NCI-H2171 (cell line): ENCODE measurements at regions not wholly inside any gene's neighbourhood (a gene's known extent, or its start where the extent isn't known, plus 50 kb on each side); places are given as distances from the start of the nearest gene placed in this dataset.
"Not testable (repeated sequence)": the region's sequence is repeated elsewhere in the genome, so short reads cannot be mapped to it uniquely, and the experiment has no call there.

ENCODE experiments used
- DNase-seq: peaks from one replicate; lab custom pipeline; 2025; lab: John Stamatoyannopoulos, UW

DNA sequence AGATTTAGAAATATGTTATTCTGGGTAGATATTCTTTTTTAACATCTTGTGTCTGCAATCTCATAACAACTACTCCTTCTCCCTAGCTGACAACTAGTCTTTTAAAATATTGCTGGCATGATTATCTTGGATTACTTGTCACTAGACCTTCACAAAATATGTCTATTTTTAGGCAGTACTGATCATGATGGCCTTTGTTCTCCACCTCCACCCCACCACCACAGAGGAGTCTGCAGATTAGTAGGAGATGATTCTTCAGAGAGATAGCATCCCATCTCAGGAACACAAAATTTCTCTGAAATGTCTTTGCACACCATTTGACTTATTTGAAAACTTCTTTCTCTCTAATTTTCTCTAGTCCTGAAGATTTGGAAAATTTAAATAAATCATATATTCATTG is 338.1 kb upstream of the SPHKAP start:
- DNase-seq, result no peak

DNA sequence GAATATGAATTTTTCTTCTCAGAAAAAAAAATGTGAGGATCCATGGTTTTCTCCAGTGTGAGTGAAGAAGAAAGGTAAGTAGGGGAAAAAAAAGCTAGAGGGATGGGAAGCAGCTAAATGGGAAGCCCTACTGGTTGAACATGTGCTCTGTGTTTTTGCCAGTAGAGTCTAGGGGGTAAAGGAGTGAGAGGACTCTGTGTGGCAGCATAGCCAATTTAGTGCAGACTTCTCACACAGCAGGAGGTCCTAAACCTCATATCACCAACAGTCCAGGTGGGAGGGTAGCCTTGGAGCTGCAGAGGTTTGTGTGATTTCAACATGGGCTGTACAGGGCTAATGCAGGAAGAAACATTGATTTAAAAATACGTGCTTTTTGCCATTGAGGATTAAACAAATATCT is 334.5 kb upstream of the SPHKAP start:
- DNase-seq, result no peak

GRCh38 chr2:228513480-228513879 is 332.0 kb upstream of the SPHKAP start:
- DNase-seq, result not testable (repeated sequence)

- DNase-seq, result no peak
Measured at GRCh38 chr2:228509021-228509420, 327.5 kb upstream of the SPHKAP start.

- no peak for DNase-seq
Measured at GRCh38 chr2:228507870-228508269, 326.4 kb upstream of the SPHKAP start.

DNA sequence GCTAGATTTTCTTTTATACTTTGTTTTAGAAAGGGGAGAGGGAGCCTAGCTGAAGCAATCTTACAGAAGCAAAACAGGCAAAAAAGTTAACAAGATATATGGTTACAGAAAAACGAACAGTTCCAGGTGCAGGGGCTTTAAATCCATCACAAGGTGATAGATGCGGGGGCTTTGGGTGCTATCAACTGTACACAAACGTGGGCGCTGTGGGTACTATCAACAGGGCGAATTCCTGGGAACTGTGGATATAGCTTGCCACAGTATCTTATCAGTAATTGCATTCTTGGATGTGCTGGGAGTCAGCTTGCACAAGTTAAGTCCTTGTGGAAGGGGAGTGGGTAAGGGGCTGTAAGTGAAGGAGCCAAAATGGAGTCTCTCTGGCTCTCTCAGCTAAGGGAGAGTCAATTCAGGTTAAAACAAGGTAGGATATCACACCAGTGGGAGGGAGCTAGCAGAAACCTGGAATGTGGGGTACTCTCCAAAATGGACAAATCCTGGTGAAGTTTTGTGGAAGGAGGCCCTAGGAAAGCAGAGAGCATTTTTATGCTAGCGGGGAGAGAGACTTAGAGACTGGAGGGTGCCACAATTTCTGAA is 325.8 kb upstream of the SPHKAP start:
- DNase-seq, result no peak

DNA sequence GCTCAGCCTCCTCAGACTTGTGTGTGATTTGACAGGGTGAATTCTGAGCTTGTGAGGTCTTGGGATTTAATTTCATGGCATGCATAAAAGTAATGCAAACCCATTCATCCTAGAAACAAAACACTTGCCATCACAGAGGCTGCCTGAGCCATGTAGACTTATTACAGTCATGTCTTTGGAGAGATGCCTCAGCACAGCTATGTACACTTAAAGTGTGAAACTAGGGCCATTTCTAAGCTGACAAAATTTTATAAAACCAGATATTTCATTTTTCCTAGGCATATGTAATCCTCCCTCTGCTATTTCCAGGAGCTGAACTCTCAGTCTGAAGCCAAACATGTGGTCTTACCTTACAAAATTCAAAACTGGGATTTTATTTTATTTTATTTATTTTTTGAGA is 322.2 kb upstream of the SPHKAP start:
- no peak for DNase-seq

DNA sequence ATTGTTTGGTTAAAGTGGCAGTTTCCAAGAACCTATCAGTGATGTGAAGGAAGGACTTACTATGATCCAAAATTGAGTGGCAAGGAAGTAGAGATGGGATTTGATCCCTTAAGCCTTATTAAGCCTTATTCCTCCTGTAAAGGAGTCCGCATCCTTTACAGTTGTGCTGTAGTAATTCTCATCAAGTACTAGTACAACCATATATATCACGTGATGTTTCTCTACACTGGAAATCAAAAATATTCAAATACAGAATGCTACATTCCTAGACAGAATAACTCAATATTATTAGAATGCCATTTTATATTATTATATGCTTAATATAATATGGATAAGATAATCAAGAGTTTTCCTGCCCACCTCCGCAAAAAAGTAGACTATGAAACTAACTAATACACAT is 312.4 kb upstream of the SPHKAP start:
- no peak for DNase-seq

GRCh38 chr2:228479014-228479413 is 297.5 kb upstream of the SPHKAP start:
- no peak for DNase-seq

GRCh38 chr2:228474466-228474865 is 293.0 kb upstream of the SPHKAP start:
- DNase-seq, result no peak

DNA sequence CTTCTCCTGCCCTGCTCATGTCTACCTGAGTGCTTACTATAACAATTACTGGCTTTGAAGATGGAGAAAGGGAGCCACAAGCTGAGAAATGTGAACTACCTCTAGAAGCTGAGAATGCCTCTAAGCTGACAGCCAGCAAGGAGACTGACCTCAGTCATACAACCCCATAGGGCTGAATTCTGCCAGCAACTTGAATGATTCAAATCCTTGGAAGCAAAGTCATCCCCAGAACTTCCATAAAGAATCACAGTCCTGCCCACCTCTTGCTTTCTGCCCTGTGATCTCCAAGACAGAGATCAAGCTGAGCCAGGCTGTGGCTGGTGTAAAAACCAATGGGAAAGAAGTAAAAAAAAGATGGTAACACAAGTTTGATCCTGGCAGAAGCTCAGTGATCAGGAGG is 288.2 kb upstream of the SPHKAP start:
- DNase-seq, result no peak

- no peak for DNase-seq
Measured at GRCh38 chr2:228466851-228467250, 285.4 kb upstream of the SPHKAP start.

DNA sequence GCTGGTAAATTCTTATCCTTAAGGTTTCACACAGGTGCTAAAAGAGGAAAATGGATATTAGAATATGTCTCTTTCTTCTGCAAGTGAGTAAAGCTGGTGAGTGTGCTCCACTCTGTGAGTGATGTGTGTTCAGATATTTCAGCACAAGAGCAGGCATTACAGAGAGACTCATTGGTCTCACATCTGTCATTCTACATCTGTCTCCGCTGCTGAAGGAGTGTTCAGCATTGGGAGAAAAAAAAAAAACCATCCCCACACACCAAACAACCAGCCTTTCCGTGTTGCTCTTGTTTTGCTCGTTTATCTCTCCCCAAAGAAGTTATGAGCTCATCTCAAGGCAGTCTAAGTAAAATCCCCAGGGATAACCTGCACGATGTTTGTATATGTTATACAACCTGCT is 283.9 kb upstream of the SPHKAP start:
- DNase-seq, result no peak

DNA sequence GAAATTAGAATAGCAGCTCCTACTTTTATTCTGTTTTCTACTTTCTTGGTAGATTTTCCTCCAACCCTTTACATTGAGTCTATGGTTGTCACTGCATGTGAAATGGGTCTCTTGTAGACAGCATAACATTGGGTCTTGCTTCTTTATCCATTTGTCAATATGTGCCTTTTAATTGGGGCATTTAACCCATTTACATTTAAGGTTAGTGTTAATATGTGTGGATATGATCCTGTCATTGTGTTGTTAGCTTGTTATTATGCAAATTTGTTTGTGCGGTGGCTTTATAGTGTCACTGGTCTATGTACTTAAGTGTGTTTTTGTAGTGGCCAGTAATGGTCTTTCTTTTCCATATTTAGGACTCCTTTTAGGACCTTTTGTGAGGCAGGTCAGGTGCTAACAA is 276.9 kb upstream of the SPHKAP start:
- DNase-seq, result no peak

DNA sequence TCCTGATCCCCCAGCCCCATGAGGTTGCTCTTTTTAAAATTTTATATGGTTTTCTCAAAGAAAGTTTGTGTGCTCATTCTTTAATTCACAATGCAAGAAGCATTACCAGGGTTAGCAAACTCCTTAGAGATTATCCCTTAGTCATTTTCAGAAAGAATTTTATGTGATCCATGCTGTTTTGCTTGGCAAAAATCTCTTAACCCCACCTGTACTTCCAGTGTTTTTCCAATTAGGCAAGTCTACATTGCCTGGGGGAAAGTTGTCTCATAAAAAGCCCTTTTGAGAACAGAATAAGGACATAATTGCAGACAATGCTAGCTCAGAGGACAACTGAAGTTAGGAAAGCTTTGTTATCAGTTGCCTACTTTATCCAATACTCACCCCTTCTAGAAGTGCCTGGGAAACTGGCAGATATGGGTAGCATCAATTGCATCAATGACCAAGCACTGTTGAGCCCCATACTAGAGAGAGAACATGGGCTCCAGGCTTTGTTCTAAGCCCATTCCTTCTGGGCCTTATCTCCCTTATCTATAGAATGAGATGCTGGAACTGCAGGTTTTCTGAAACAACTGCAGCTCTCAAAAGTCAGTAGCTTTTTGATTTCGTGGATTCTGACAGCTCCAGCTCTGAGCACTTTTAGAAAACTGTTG is 265.9 kb upstream of the SPHKAP start:
- DNase-seq, result no peak

DNA sequence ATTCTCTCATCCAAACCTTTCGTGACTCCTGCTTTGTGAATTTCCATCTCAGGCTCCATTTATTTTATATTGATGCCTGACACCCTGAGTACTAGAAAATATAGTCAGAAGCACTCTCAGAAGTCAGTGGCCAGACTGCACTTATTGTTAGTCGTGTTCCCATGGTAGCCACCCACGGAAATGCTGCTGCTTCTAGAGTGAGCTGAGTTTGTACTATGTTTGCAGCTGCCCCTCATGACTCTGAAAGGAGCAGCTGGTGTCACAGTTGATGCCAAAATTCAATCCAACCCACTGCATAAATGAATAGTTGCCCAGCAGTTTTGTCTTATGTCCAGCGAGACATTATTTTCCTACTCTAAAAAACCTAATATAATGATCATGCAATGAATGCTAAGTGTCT is 265.2 kb upstream of the SPHKAP start:
- no peak for DNase-seq

DNA sequence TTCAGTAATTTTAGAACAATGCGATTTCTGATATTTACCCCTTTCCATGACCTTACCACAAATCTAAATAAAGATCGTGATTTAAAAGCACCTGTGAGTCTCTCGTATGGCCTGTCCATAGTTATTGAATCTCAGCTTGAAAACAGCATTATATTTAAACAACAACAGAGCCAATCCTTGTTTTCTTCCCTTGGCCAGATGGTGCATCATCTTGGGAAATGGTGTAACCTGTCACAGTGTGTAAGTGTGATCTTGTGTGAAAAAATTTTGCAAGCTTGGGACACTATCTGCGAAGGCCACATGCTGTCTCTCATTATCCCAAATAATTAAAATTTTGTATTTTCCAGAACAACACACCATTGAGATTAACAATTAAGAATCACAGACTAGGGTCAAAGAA is 262.7 kb upstream of the SPHKAP start:
- no peak for DNase-seq

- DNase-seq, result no peak
Measured at GRCh38 chr2:228433721-228434120, 252.2 kb upstream of the SPHKAP start.

GRCh38 chr2:228432116-228432515 is 250.6 kb upstream of the SPHKAP start:
- DNase-seq, result no peak

GRCh38 chr2:228430986-228431385 is 249.5 kb upstream of the SPHKAP start:
- DNase-seq, result no peak

GRCh38 chr2:228426502-228427216 is 245.2 kb upstream of the SPHKAP start:
- no peak for DNase-seq

DNA sequence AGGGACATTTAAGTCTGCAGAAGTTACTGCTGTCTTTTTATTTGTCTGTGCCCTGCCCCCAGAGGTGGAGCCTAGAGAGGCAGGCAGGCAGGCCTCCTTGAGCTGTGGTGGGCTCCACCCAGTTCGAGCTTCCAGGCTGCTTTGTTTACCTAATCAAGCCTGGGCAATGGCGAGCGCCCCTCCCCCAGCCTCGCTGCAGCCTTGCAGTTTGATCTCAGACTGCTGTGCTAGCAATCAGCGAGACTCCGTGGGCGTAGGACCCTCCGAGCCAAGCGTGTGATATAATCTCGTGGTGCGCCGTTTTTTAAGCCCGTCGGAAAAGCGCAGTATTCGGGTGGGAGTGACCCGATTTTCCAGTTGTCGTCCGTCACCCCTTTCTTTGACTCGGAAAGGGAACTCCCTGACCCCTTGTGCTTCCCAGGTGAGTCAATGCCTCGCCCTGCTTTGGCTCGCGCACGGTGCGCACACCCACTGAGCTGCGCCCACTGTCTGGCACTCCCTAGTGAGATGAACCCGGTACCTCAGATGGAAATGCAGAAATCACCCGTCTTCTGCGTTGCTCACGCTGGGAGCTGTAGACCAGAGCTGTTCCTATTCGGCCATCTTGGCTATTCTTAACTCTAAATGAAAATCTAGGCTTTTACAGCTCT is 244.0 kb upstream of the SPHKAP start:
- not testable (repeated sequence) for DNase-seq

DNA sequence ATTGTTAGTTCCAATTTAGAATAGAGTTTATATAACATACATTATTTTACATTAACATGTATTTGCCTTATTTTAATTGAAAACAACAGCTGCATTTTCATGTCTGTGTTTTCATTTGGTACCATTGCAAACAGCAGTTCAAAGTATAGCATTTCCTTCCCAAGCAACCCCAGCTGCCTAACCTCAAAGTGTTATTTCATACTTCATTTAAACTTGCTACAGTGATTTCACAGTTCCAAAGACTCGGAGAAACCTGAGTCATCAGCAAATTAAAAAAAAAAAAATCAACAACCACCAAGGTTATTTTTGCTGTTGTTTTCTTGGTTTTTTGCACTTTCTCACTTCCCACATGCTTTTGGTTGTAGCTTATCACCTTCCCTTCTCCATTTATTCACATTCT is 236.5 kb upstream of the SPHKAP start:
- DNase-seq, result no peak
